Umbilical cord (tissue), 1 donor: ENCODE measurements at regions not wholly inside any gene's neighbourhood (a gene's known extent, or its start where the extent isn't known, plus 50 kb on each side); places are given as distances from the start of the nearest gene placed in this dataset.
"Not testable (repeated sequence)": the region's sequence is repeated elsewhere in the genome, so short reads cannot be mapped to it uniquely, and the experiment has no call there.

Experiments
- DNase-seq: peaks from one replicate; pipeline ENCODE4 v3.0.0-alpha.2; 2015; ENCODE audit warnings: low spot score

GRCh38 chr20:22690616-22691179, 106.3 kb upstream of the FOXA2 start:
- DNase-seq, result no peak

GRCh38 chr20:22691369-22692118, 107.2 kb upstream of the FOXA2 start:
- peak; percentile 86 for DNase-seq

- DNase-seq, result no peak
These were observed 107.7 kb upstream of the FOXA2 start for GRCh38 chr20:22692119-22692475.

DNA sequence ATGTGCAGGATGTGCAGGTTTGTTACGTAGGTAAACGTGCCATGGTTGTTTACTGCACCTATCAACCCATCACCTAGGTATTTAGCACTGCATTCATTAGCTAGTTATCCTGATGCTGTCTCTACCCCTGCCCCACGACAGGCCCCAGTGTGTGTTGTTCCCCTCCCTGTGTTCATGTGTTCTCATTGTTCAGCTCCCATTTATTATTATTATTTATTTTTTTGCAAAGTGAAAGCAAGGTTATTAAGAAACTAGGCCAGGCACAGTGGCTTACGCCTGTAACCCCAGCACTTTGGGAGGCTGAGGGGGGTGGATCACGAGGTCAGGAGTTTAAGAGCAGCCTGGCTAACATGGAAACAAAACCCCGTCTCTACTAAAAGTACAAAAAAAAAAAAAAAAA, 108.2 kb upstream of the FOXA2 start:
- DNase-seq, result not testable (repeated sequence)

GRCh38 chr20:22696759-22697158, 112.4 kb upstream of the FOXA2 start:
- DNase-seq, result no peak

DNA sequence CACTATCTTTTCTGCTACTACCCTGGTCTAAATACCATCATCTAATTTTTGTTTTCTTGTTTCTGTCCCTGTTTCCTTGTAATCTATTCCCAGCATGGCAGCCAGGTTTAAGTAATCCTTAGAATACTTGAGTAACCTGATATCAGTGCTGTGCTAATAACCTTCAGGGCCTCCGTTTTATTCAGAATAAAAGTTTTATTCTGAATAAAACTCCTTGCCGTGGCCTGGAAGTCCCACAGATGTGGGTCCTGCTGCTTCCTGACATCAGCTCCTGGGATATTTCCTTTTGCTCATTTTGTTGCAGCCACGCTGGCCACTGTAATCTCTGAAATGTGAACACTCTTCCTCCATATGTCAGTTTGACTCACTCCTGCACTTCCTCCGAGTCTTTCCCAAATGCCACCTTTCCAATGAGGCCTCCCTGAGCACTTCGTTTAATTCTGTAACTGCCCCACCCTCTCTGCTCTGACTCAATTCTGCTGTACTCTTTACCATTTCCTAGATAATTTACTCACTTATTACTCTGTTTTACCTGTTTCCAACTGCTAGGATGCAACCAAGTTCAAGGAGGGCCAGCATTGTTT, 114.0 kb upstream of the FOXA2 start:
- no peak for DNase-seq

GRCh38 chr20:22699396-22699795, 115.0 kb upstream of the FOXA2 start:
- DNase-seq, result no peak

DNA sequence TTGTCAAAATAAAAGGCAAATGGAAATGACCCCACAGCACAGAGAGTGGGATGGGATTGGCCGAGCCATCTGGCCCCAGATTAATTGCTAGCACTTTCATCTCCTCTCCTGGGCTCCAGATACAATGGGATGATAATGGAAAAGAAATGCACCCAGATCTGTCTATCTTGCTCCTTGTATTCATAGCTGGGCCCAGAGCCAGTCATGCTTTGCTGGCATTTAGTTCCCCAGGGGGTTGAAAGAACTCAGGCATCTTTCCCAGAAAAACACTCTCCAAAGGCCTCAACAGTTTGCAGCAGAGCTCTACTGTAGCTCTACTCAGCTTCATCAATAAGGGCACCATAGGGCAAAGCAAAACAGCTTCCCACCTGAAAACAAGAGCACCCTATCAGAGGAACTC, 116.0 kb upstream of the FOXA2 start:
- peak; percentile 83 for DNase-seq

DNA sequence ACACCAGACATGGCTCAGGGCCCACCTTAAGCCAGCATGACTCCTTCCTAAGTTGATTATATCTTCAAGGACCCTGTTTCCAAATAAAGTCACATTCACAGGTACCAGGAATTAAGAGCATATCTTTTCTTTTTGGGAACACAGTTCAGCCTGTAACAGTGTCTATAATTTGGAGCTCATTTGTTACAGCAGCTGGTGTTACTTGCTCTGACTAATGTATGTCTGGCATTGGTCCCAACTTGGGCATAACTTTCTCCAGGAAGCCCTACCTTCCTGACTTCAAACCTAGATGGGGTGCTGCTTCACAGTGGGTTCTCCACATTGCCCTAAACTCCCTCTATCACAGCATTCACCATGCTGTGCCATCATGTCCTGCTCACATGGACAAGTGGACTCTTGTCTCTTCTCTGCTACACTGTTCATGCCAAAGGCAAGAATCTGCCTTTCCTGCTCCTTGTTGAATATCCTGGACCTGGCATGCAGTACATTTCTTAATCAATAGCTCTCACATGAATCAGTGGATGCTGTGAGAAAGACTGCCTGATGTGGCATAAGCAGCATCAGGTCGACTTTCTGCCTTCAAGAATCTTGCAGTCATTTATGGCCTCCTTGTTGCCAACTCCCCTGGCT, 117.4 kb upstream of the FOXA2 start:
- no peak for DNase-seq

DNA sequence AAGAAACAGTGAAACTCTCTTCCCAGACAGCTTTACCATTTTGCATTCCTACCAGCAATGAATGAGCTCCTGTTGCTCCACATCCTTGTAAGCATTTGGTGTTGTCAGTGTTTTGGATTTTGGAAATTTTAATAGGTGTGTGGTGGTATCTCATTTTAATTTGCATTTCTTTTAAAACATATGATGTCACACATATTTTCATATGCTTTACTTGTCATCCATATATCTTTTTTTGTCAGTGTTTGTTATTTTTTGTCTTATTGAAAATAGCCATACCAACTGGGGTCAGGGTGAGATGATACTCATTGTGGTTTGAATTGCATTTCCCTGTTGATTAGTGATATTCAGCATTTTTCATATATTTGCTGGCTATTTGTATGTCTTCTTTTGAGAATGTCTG, 119.5 kb upstream of the FOXA2 start:
- no peak for DNase-seq

DNA sequence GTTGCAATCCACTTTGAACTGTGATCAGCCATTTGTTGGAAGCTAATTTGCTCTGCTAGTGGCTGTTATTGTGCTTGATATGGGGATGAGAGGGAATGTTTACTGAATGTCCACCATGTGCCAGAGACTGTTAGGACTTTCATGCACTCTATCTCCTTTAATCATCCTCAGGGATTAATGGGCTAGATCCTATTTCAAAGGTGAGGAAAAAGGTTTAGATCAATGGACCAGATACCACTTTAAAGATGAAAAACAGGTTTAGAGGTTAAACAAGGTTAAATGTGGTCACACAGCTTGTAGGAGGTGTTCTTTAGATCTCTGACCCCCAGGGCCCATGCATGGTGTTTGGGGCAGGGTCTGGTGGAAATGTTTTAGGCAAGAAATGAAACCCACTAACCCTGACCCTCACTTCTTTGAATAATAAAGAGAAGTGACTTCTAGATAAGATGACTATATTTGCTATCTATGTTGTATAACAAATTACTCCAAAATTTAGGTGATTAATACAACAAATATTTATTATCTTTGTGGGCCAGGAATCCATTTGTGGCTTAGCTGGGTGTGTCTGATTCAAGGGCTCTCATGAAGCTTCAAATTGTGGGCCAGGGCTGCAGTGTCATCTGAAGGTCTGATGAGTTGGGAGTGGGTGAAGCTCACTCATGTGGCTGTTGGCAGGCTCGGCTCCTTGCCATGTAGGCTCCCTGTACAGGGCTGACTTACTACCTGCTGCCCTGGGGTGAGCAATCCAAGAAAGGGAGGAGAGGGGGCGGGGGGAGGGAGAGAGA, 127.8 kb upstream of the FOXA2 start:
- DNase-seq, result no peak

GRCh38 chr20:22716821-22717351, 132.5 kb upstream of the FOXA2 start:
- peak; percentile 87 for DNase-seq

DNA sequence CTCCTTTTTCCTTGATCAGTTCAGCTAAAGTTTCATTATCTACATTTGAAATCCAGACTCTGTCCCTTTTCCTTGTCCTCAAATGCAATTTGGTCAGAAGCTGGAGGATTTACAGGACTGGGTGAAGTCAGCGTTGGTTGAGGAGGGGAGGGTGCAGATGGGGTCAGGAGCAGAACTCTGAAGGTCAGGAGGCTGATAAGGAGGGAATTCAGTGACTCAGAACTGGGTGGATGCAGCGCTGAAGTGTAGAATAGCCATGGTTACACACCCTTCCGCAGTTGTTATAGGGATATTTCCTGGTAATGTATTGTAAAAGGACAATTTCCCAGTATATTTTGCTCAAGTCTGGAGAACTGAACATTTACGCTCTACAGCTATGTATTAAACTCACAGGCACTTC, 133.1 kb upstream of the FOXA2 start:
- DNase-seq, result peak; percentile 93

- peak; percentile 54 for DNase-seq
These were observed 134.8 kb upstream of the FOXA2 start for GRCh38 chr20:22719167-22719591.

DNA sequence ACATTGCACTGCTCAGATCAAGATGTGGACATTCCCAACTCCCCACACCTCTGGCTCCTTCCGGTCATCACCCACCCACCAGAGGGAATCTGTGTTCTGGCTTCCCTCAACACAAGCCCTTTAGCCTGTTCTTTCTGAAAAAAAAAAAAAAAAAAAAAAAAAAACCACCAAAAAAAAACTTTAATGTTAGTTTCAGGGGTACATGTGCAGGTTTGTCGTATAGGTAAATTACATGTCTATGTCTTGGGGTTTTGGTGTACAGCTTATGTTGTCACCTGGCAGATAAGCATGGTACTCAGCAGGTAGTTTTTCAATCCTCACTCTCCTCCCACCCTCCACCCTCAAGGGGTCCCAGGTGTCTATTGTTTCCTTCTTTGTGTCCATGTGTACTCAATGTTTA, 135.8 kb upstream of the FOXA2 start:
- DNase-seq, result peak; percentile 9

GRCh38 chr20:22722811-22723210, 138.4 kb upstream of the FOXA2 start:
- DNase-seq, result no peak

DNA sequence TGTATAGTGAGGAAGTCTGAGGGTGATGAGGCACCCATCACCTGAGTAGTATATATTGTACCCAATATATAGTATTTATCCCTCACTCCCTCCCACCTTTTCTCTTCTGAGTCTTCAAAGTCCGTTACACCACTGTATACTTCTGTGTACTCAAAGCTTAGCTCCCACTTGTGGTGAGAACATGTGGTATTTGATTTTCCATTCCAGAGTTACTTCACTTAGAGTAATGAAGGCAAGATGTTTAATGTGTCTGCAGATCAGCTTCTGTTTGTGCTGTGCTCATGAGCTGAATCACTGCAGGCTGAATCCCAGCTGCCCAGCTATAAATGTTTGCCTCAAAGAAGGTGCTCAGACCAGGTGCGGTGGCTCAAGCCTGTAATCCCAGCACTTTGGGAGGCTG, 139.3 kb upstream of the FOXA2 start:
- DNase-seq, result peak; percentile 13

- no peak for DNase-seq
These were observed 143.9 kb upstream of the FOXA2 start for GRCh38 chr20:22728146-22728745.

DNA sequence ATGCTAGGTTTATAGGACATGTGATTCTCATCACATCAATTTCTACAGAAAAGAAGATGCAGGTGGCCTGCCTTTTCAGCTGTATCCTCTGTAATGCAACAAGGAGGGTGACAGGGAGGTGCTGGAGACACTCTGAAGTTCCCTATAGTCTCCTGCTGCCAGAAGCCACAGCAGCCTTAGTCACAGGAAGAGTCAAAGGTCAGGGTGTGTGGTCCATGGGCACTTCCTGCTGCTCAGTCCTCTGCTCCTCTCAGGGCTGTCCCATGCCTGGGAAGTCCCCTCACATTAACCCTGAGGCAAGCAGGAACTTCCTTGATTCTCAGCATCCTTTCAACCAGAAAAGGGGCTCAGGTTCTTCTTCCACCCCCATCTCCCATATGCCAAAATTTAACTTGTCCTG, 144.8 kb upstream of the FOXA2 start:
- DNase-seq, result no peak

- no peak for DNase-seq
These were observed 145.4 kb upstream of the FOXA2 start for GRCh38 chr20:22729616-22730236.

DNA sequence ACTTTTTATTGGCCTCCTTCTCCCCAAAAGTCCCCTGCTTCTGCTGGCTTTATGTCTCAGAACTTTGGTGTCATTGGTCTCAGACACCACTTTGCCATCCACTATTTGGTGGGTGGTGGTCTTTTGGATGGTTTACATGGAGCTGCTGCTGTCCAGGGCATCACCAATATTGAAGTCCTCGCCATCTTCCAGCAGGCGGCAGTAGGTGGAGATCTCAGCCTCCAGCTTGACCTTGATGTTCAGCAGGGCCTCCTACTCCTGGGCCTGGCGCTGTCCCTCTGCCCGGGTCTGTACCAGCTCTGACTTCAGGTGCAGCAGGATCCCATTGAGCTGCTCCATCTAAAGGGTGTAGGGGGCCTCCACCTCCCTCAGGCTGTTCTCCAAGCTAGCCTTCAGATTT, 148.4 kb upstream of the FOXA2 start:
- DNase-seq, result no peak
